Lower leg skin (tissue), 4 donors: ENCODE measurements at regions not wholly inside any gene's neighbourhood (a gene's known extent, or its start where the extent isn't known, plus 50 kb on each side); places are given as distances from the start of the nearest gene placed in this dataset.

Experiments
- DNase-seq, 2 donors: peaks; one replicate each; pipeline ENCODE4 v3.0.0-alpha.2; 2019; ENCODE audit warnings: low spot score in 2 of 2
- H3K4me3 ChIP-seq: fragments of 200-600 bp; sonication (generic); 2 replicates; pipeline ENCODE4 v1.5.1; 2017; ENCODE audit warnings: mild to moderate bottlenecking, low read depth; ENCODE audit not compliant: poor library complexity, severe bottlenecking
- POLR2A ChIP-seq, 2 donors: fragments of 450-650 bp; IDR thresholded peaks; one replicate each; pipeline ENCODE4 v1.6.1; 2016 to 2017; ENCODE audit warnings: antibody characterized with exemption in 2 of 2, mild to moderate bottlenecking in 1 of 2, moderate library complexity in 1 of 2
- WGBS, 2 donors: methylation state at CpG; one replicate each; pipeline ENCODE4 v1.1.5; 2018; 5-methylcytosine and 5-hydroxymethylcytosine counted together
- intact Hi-C: fragments of 100-400 bp; cut with DNase I; formaldehyde crosslinking; loops from one replicate; pipeline ENCODE4 v1.15.0; 2023; ENCODE audit warnings: low total_unique reads
- TF ChIP-seq, protein P1 (sequence below), 3 donors: fragments of 450-650 bp; IDR thresholded peaks; one replicate each; pipeline ENCODE4 v1.5.1; 2016; ENCODE audit warnings: antibody characterized with exemption in 3 of 3, mild to moderate bottlenecking in 3 of 3, moderate library complexity in 2 of 3

DNA sequence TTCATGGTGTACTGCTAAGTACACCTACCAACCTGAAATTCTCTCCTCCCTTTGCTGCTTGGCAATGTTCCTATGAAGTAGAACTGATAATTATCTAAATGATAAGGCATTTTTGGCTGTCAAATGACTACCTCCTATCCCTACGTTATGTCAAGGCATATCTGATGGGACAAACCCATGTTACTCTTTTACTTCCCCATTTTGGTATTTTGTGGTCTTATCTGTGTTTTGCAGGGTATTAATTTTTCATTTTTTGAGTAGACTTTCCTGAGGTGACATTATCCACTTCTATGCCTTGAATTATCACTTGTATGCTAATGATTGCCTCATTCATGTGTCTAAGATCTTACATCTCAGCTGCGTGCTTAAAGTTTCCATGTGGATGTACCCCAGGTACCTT is 499.6 kb upstream of the B3GALT2 start:
- no peak for TF ChIP-seq POLR2A (IDR thresholded peaks at IDR 0.05)
- TF ChIP-seq, protein P1, sequence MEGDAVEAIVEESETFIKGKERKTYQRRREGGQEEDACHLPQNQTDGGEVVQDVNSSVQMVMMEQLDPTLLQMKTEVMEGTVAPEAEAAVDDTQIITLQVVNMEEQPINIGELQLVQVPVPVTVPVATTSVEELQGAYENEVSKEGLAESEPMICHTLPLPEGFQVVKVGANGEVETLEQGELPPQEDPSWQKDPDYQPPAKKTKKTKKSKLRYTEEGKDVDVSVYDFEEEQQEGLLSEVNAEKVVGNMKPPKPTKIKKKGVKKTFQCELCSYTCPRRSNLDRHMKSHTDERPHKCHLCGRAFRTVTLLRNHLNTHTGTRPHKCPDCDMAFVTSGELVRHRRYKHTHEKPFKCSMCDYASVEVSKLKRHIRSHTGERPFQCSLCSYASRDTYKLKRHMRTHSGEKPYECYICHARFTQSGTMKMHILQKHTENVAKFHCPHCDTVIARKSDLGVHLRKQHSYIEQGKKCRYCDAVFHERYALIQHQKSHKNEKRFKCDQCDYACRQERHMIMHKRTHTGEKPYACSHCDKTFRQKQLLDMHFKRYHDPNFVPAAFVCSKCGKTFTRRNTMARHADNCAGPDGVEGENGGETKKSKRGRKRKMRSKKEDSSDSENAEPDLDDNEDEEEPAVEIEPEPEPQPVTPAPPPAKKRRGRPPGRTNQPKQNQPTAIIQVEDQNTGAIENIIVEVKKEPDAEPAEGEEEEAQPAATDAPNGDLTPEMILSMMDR (IDR thresholded peaks at IDR 0.05): no peak
- intact Hi-C loops: no loop called here
- no peak overlapping the region for H3K4me3 ChIP-seq
- DNase-seq: no peak
- WGBS, 2 donors: 51 to 58% methylated on average over 2 of the region's 2 CpGs

DNA sequence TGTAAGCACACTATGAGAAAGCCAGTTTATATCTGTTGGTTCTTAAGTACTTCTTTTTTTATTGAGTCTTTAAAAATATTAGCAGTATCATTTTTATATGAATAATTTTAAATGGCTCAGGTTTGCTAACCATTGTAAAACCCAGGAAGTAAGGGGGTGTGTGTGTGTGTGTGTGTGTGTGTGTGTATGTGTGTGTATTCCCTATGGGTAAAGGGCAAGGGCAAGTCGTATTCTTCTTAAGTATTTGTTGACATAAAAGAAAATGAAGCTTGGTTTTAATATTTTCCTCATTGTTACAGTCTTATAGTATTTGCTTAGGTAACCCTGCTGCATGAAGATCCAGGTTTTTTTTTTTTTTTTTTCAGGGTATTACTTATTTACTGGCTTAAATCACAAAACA is 495.0 kb upstream of the B3GALT2 start:
- intact Hi-C loops: no loop called here
- WGBS, 2 donors: 66 to 87% methylated on average over 1 of the region's 1 CpG
- no peak for DNase-seq
- TF ChIP-seq, protein P1 (IDR thresholded peaks at IDR 0.05): no peak
- TF ChIP-seq POLR2A (IDR thresholded peaks at IDR 0.05): no peak
- H3K4me3 ChIP-seq: no peak overlapping the region

DNA sequence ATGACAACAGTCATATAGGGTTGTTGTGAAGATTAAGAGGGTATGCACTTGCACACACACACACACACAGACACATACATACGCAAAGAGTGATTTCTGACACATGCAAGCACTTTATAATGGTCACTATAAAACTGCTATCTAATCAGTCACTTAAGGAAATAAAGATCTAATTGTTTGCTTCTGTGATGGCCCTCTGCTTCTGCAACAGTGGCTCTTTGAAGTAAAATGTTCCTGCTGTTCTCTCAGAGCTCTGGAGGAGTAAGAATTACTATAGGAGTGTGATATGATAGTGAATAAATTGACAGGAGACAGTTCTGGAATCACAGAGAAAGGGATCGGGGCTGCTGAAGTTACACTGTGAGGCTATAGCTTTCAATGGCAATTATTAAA is 494.5 kb upstream of the B3GALT2 start:
- intact Hi-C loops: no loop called here
- TF ChIP-seq, protein P1 (IDR thresholded peaks at IDR 0.05): no peak
- TF ChIP-seq POLR2A (IDR thresholded peaks at IDR 0.05): no peak
- DNase-seq: no peak
- 0 to 81% methylated on average over 2 of the region's 2 CpGs for WGBS, 2 donors
- no peak overlapping the region for H3K4me3 ChIP-seq

DNA sequence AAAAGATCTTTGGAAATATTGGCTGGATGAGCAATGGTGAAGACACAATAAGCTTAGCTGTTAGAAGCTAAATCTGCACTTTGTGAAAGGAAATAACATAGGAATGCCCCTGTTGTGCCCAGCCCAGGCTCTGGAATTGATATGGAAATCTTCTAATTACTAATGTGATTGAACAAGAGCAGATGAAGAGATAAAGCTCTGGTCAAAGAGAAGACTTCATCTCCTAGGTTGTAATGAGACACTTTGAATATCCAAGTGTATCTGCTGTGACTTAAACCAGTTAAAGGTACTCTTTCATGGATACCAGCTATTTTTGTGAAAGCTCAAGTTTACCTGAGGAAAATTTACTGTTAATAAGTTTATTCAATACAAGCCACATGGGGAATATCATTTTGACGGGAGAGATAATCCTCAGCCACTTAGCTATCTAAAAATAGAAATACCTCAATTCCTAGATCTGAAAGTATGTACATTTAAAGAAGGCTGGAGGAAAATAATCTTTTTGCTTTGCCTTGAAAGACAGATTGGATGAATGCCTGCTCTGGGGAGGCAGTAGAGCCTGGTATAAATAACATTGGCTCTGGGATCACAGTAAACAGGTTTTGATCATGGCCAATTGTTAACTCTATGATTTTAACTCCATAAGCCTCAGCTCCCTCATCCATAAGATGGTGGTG is 494.0 kb upstream of the B3GALT2 start:
- WGBS, 2 donors: 18 to 33% methylated on average over 1 of the region's 1 CpG

DNA sequence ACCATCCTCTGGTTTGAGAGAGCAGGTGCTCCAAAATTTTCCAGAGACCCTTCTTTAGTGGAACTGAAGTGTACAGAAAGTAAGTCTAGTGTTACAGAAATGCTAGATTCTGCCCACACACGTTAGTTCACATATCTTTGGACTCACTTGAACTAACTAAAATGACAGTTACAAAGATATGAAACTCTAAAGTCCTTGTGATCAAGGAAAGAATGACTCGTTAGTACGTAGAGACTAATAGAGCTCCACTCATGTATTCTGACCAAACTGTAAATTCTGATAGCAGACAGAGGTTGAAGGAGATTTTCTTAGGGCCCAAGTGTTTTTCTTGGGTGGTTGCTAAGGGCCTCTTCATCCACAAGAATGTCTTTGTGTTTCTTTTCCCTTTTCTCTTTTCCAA is 491.5 kb upstream of the B3GALT2 start:
- intact Hi-C loops: no loop called here

More for the DNA sequence above, 494.0 kb upstream of the B3GALT2 start:
- DNase-seq: no peak
- intact Hi-C loops: no loop called here
- H3K4me3 ChIP-seq: no peak overlapping the region
- TF ChIP-seq POLR2A (IDR thresholded peaks at IDR 0.05): no peak
- TF ChIP-seq, protein P1 (IDR thresholded peaks at IDR 0.05): no peak

DNA sequence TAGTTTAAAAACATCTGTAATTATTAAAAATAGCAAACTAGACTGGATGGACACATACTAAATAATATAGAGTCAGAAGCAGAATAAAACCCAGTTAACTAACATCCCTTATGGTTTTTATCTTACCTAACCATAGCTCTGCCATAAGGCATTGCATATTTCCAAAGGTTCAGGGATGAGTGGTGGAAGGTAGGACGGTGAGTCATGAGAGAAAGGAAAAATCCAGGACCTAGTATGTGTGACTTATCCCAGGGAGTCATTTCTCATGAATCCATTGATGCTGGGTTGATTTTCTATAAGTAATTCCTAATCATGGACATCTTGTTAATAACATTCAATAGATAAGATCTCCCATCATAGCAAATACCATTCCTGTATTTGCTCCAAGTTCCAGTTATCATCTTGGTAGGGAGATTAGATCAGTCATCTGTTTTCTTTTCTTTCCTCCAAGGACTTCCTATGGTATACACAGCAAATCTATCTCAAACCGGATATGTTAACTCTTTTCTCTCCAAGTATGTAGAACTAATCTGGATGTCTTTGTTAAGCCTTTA is 490.7 kb upstream of the B3GALT2 start:
- intact Hi-C loops: no loop called here
- 30 to 80% methylated on average over 2 of the region's 2 CpGs for WGBS, 2 donors
- TF ChIP-seq, protein P1 (IDR thresholded peaks at IDR 0.05): no peak
- no peak for TF ChIP-seq POLR2A (IDR thresholded peaks at IDR 0.05)
- DNase-seq: no peak
- no peak overlapping the region for H3K4me3 ChIP-seq

More for the DNA sequence above, 491.5 kb upstream of the B3GALT2 start:
- TF ChIP-seq POLR2A (IDR thresholded peaks at IDR 0.05): no peak
- WGBS, 2 donors: 82 to 84% methylated on average over 3 of the region's 3 CpGs
- H3K4me3 ChIP-seq: no peak overlapping the region
- no peak for DNase-seq
